ENCODE measurements at regions not wholly inside any gene's neighbourhood (a gene's known extent, or its start where the extent isn't known, plus 50 kb on each side); places are given as distances from the start of the nearest gene placed in this dataset.

- TF ChIP-seq CHD7 (IDR thresholded peaks at IDR 0.05; ENCODE audit: insufficient replicate concordance, low read length), result no peak
- no peak for TF ChIP-seq GABPA (IDR thresholded peaks at IDR 0.05; ENCODE audit: borderline replicate concordance, insufficient read depth, low read length)
Measured at GRCh38 chr9:87108661-87109060, 161.4 kb upstream of the GAS1 start (continued).
